Heart right ventricle (tissue), 16 donors: ENCODE measurements at regions not wholly inside any gene's neighbourhood (a gene's known extent, or its start where the extent isn't known, plus 50 kb on each side); places are given as distances from the start of the nearest gene placed in this dataset.
"Not testable (repeated sequence)": the region's sequence is repeated elsewhere in the genome, so short reads cannot be mapped to it uniquely, and the experiment has no call there.

Experiments
- ATAC-seq, 8 donors: fragments of 200-7000 bp; cut with Tn5 transposase; one replicate each; pipeline ENCODE4 v1.9.1; 2020; ENCODE audit warnings: mild to moderate bottlenecking in 8 of 8, moderate library complexity in 8 of 8, moderate number of reproducible peaks in 1 of 8
- DNase-seq, 2 donors: peaks; one replicate each; pipeline ENCODE4 v3.0.0-alpha.2; 2020
- H3K27ac ChIP-seq, 10 donors: fragments of 200-600 bp; sonication (generic) in 2 of 10; one replicate each; pipeline versions ENCODE4 v1.5.0 to v1.8.0; 2020 to 2022; ENCODE audit warnings: mild to moderate bottlenecking in 3 of 10
- H3K27me3 ChIP-seq, 7 donors: fragments of 200-600 bp; one replicate each; pipeline ENCODE4 v1.8.0; 2021 to 2022; ENCODE audit warnings: mild to moderate bottlenecking in 2 of 7
- H3K36me3 ChIP-seq, 9 donors: fragments of 200-600 bp; sonication (generic) in 1 of 9; one replicate each; pipeline versions ENCODE4 v1.5.0 to v1.8.0; 2020 to 2022; ENCODE audit warnings: mild to moderate bottlenecking in 2 of 9
- H3K4me1 ChIP-seq, 9 donors: fragments of 200-600 bp; sonication (generic) in 1 of 9; one replicate each; pipeline versions ENCODE4 v1.5.0 to v1.8.0; 2020 to 2022; ENCODE audit warnings: mild to moderate bottlenecking in 4 of 9
- H3K4me3 ChIP-seq, 10 donors: fragments of 200-600 bp; sonication (generic) in 2 of 10; one replicate each; pipeline versions ENCODE4 v1.5.0 to v1.8.0; 2020 to 2022; ENCODE audit warnings: mild to moderate bottlenecking in 7 of 10, moderate library complexity in 2 of 10
- H3K9me3 ChIP-seq, 11 donors: fragments of 200-600 bp in 10 of 11; sonication (generic) in 2 of 11; one replicate each; pipeline versions ENCODE4 v1.5.0 to v1.8.0; 2013 to 2022; ENCODE audit warnings: mild to moderate bottlenecking in 2 of 11, control low read depth in 1 of 11, moderate library complexity in 1 of 11
- WGBS, 2 donors: extraction: QIAGEN DNeasy Blood & Tissue Kit; methylation state at CpG; one replicate each; pipeline ENCODE4 v1.1.7; 2013; ENCODE audit warnings: inconsistent platforms in 1 of 2; 5-methylcytosine and 5-hydroxymethylcytosine counted together
- intact Hi-C, 10 donors: fragments of 100-400 bp; cut with DNase I; formaldehyde crosslinking; loops; one replicate each; pipeline versions ENCODE4 v1.11.1 to v1.14.2; 2022
- TF ChIP-seq, protein P1 (sequence below), 9 donors: fragments of 200-600 bp; sonication (generic) in 2 of 9; IDR thresholded peaks; one replicate each; pipeline versions ENCODE4 v1.5.0 to v1.8.0; 2021 to 2022; ENCODE audit warnings: antibody characterized with exemption in 9 of 9, mild to moderate bottlenecking in 5 of 9, moderate library complexity in 1 of 9
- donor health status: Arrhythmogenic right ventricular cardiomyopathy.
- donor health status: ischemic (EF 13 %, LVEDD 7.1; RV severe dilation, severe dysfunction).
- donor health status: healthy with polysubstance abuse.
- donor health status: DM: no; HTN: yes; CAD: no.
- donor health status: DM: no; HTN: no; CAD: no.
- donor health status: ischemic (EF 25% LVEDD 6.9; RV normal size, moderate dysfunction).
- donor health status: ischemic (EF 25% LVEDD 5.7; RV mildly dilated, moderate dysfunction).
- donor health status: healthy.
- donor health status: DM: yes; HTN: yes; CAD: no.
- donor health status: Ischemic cardiomyopathy.
- donor health status: ischemic (EF 35%, LVEDD 5.7; RV mildly dilated, moderate dysfunction).
- donor health status: nonischemic (EF 11% LVEDD 7.7; RV severe dilation, severe dysfunction).
- donor health status: DM: yes; HTN: yes; CAD: no.
- donor health status: PGD.
- donor health status: ischemic (EF 29% LVEDD 5.4; RV normal size, mild dysfunction).
- donor health status: nonischemic (EF 23%, LVEDD 6.1; RV moderate dilation, normal function).

DNA sequence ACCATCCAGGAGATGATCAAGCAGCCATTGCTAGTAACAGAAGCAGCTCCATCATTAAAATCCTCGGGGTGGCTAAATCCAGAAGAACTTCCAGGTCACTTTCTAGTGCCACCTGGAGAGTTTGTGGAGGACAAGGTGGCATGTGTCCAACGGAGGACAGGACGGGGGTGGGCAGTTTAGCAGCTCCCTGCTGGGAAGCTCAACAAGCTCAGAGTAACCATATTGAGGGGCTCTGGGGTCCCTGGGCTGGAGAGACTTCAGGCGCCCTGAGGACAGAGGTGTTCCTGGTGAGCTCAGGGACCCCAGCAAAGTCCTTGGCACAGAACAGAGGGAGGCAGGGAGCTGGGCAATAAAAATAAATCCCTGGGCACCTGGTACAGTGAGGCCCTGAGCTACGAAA, 140.0 kb upstream of the FHL2 start:
- ATAC-seq (no peak), DNase-seq (no peak)
- no peaks in the 10 kb centered on the region for H3K4me1 ChIP-seq
- H3K36me3 ChIP-seq: no peaks in the 10 kb centered on the region
- no peaks in the 10 kb centered on the region for H3K9me3 ChIP-seq
- H3K4me3 ChIP-seq: no peak overlapping the region
- no peak overlapping the region for H3K27ac ChIP-seq
- TF ChIP-seq, protein P1, sequence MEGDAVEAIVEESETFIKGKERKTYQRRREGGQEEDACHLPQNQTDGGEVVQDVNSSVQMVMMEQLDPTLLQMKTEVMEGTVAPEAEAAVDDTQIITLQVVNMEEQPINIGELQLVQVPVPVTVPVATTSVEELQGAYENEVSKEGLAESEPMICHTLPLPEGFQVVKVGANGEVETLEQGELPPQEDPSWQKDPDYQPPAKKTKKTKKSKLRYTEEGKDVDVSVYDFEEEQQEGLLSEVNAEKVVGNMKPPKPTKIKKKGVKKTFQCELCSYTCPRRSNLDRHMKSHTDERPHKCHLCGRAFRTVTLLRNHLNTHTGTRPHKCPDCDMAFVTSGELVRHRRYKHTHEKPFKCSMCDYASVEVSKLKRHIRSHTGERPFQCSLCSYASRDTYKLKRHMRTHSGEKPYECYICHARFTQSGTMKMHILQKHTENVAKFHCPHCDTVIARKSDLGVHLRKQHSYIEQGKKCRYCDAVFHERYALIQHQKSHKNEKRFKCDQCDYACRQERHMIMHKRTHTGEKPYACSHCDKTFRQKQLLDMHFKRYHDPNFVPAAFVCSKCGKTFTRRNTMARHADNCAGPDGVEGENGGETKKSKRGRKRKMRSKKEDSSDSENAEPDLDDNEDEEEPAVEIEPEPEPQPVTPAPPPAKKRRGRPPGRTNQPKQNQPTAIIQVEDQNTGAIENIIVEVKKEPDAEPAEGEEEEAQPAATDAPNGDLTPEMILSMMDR (IDR thresholded peaks at IDR 0.05): no peak
- H3K27me3 ChIP-seq: peaks cover 0 to 3% (median 0%) of the 10 kb centered on the region in 7 donors
- intact Hi-C loops: no loop called here
- 83 to 90% methylated on average over 5 of the region's 5 CpGs for WGBS, 2 donors

DNA sequence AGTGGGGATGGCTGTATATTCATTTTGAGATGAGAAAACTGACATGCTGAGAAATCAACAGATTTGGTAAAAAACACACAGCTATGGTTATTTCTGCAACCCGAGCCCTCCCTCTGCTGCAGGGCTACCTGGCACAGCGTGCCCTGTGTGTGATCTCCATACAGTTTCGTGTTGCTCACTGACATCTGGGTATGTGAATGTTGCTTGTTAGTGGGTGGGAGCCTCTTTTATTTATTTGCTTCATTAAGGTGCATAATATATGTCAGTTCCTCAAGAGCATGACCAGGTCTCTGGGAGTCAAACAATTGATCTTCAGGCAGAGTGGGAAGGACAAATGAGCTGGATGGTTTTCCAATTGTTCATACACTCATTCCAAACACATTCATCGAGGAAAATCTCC, 139.1 kb upstream of the FHL2 start:
- WGBS, 2 donors: 81 to 94% methylated on average over 4 of the region's 4 CpGs
- no peak for DNase-seq
- Histone ChIP-seq H3K4me3 (no peak overlapping the region), H3K27ac (no peak overlapping the region), H3K27me3 (peaks cover 0 to 3% (median 0%) of the 10 kb centered on the region in 7 donors), H3K9me3 (no peaks in the 10 kb centered on the region), H3K4me1 (no peaks in the 10 kb centered on the region), H3K36me3 (no peaks in the 10 kb centered on the region)
- intact Hi-C loops: no loop called here
- TF ChIP-seq, protein P1 (IDR thresholded peaks at IDR 0.05): no peak
- no peak for ATAC-seq

DNA sequence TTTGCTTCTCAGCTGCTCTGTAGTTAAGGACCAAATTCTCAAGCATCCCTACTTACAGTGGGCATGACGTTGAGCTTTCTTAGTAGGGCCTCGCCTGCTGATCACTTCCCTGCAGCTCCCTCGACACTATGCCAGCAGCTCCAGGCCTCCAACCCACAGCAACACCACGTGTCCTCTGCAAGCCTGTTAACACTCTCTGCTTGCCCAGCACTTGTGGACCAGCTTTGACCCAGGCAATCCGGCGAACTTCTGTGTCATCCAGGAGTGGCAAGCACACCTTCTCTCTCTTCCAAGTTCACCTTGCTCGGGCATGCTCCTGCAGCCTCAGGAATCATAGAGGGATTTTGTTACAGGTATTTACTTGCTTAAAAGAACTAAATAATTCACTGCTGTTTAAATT, 138.6 kb upstream of the FHL2 start:
- Histone ChIP-seq H3K36me3 (no peaks in the 10 kb centered on the region), H3K27me3 (peaks cover 0 to 3% (median 0%) of the 10 kb centered on the region in 7 donors), H3K4me3 (no peak overlapping the region), H3K9me3 (no peaks in the 10 kb centered on the region), H3K27ac (no peak overlapping the region), H3K4me1 (no peaks in the 10 kb centered on the region)
- no peak for ATAC-seq
- intact Hi-C loops: no loop called here
- 82 to 87% methylated on average over 7 of the region's 7 CpGs for WGBS, 2 donors
- TF ChIP-seq, protein P1 (IDR thresholded peaks at IDR 0.05): no peak
- DNase-seq: no peak

DNA sequence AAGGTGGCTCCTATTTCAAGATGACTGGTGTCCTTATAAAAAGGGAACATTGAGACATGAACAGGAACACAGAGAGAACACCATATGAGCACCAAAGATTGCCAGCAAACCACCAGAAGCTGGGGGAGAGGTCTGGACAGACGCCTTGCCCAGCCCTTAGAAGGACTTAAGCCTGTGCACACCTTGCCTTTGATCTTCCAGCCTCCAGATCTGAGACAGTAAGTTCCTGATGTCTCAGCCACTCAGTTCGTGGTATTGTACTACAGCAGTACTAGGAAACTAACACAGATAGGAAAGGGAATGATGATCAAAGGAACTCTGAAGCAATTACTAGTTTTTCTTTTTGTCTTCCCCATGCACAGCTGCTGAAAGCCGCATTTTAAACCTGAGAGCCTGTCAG, 137.3 kb upstream of the FHL2 start:
- DNase-seq (no peak), ATAC-seq (no peak)
- H3K4me3 ChIP-seq: no peak overlapping the region
- peaks cover 0 to 3% (median 0%) of the 10 kb centered on the region in 7 donors for H3K27me3 ChIP-seq
- no peaks in the 10 kb centered on the region for H3K4me1 ChIP-seq
- intact Hi-C loops: no loop called here
- no peak overlapping the region for H3K27ac ChIP-seq
- no peaks in the 10 kb centered on the region for H3K9me3 ChIP-seq
- 74 to 79% methylated on average over 3 of the region's 3 CpGs for WGBS, 2 donors
- TF ChIP-seq, protein P1 (IDR thresholded peaks at IDR 0.05): no peak
- no peaks in the 10 kb centered on the region for H3K36me3 ChIP-seq

DNA sequence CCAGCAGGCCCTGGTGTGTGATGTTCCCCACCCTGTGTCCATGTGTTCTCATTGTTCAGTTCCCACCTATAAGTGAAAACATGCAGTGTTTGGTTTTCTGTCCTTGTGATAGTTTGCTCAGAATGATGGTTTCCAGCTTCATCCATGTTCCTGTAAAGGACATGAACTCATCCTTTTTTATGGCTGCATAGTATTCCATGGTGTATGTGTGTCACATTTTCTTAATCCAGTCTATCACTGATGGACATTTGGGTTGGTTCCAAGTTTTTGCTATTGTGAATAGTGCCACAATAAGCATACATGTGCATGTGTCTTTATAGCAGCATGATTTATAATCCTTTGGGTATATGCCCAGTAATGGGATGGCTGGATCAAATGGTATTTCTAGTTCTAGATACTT, 130.4 kb upstream of the FHL2 start:
- ATAC-seq, H3K4me3 ChIP-seq, H3K9me3 ChIP-seq, H3K36me3 ChIP-seq, H3K4me1 ChIP-seq, DNase-seq, H3K27ac ChIP-seq, H3K27me3 ChIP-seq: not testable (repeated sequence)
- intact Hi-C loops: loop anchor here in 2 of 10 donors (10.0 kb wide), 1 partner anchor 414 kb away; no protein-coding TSS in a partner anchor
